Prostate gland (tissue), 2 donors: ENCODE measurements at regions not wholly inside any gene's neighbourhood (a gene's known extent, or its start where the extent isn't known, plus 50 kb on each side); places are given as distances from the start of the nearest gene placed in this dataset.

Experiments used
- POLR2A ChIP-seq: fragments of 450-650 bp; IDR thresholded peaks from one replicate; pipeline ENCODE4 v1.6.1; 2016; ENCODE audit warnings: antibody characterized with exemption, mild to moderate bottlenecking
- TF ChIP-seq, protein P1 (sequence below), 4 experiments: fragments of 200-600 bp in 2 of 4; fragments of 450-650 bp in 2 of 4; sonication (generic) in 2 of 4; IDR thresholded peaks; 1 replicate in 3 of 4; 2 replicates in 1 of 4; pipeline ENCODE4 v1.5.1; 2016 to 2019; ENCODE audit warnings: antibody characterized with exemption in 4 of 4, mild to moderate bottlenecking in 2 of 4, moderate library complexity in 2 of 4

DNA sequence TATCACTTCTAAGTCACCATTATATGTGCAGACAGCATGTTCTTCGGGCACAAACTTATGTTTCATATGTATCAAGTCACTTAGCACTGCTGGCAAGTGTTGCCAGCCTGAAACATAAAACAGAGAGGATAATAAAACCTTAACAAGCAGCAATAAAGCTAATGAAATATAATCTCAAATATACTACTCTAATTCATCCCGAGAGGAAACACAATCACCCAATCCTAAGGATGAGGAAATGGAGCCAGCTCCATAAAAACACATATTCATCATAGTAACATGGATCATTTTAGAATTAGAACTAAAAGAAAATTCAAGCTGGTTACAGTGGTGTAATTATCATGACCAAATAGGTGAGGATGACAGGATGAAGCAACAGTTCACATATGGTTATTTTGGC, 1072.7 kb downstream of the EPHA3 start:
- TF ChIP-seq, protein P1, sequence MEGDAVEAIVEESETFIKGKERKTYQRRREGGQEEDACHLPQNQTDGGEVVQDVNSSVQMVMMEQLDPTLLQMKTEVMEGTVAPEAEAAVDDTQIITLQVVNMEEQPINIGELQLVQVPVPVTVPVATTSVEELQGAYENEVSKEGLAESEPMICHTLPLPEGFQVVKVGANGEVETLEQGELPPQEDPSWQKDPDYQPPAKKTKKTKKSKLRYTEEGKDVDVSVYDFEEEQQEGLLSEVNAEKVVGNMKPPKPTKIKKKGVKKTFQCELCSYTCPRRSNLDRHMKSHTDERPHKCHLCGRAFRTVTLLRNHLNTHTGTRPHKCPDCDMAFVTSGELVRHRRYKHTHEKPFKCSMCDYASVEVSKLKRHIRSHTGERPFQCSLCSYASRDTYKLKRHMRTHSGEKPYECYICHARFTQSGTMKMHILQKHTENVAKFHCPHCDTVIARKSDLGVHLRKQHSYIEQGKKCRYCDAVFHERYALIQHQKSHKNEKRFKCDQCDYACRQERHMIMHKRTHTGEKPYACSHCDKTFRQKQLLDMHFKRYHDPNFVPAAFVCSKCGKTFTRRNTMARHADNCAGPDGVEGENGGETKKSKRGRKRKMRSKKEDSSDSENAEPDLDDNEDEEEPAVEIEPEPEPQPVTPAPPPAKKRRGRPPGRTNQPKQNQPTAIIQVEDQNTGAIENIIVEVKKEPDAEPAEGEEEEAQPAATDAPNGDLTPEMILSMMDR (IDR thresholded peaks at IDR 0.05) = no peak
- no peak for TF ChIP-seq POLR2A
